HG02938 (cell line): ENCODE measurements at regions not wholly inside any gene's neighbourhood (a gene's known extent, or its start where the extent isn't known, plus 50 kb on each side); places are given as distances from the start of the nearest gene placed in this dataset.

Source experiments
- ATAC-seq: cut with Tn5 transposase; IDR thresholded peaks from one replicate; pipeline ENCODE4 v1.9.1; 2021; ENCODE audit warnings: mild to moderate bottlenecking, moderate library complexity; ENCODE audit not compliant: unreplicated experiment

GRCh38 chr12:88413646-88414045, 166.6 kb downstream of the KITLG start:
- no peak for ATAC-seq

- ATAC-seq = no peak
Observed at GRCh38 chr12:88416155-88416554, 164.1 kb downstream of the KITLG start.

GRCh38 chr12:88416786-88417185, 163.5 kb downstream of the KITLG start:
- no peak for ATAC-seq

- no peak for ATAC-seq
Observed at GRCh38 chr12:88417531-88417930, 162.7 kb downstream of the KITLG start.

- no peak for ATAC-seq
Observed at GRCh38 chr12:88418856-88419497, 161.3 kb downstream of the KITLG start.

- no peak for ATAC-seq
Observed at GRCh38 chr12:88419794-88420193, 160.5 kb downstream of the KITLG start.

GRCh38 chr12:88420457-88420856, 159.8 kb downstream of the KITLG start:
- no peak for ATAC-seq

GRCh38 chr12:88424791-88425730, 155.2 kb downstream of the KITLG start:
- no peak for ATAC-seq

GRCh38 chr12:88428350-88428749, 151.9 kb downstream of the KITLG start:
- ATAC-seq = no peak

- no peak for ATAC-seq
Observed at GRCh38 chr12:88431246-88431645, 149.0 kb downstream of the KITLG start.

- ATAC-seq = no peak
Observed at GRCh38 chr12:88432531-88433490, 147.5 kb downstream of the KITLG start.

GRCh38 chr12:88433997-88434703, 146.1 kb downstream of the KITLG start:
- ATAC-seq = no peak

- no peak for ATAC-seq
Observed at GRCh38 chr12:88435334-88436076, 144.8 kb downstream of the KITLG start.

GRCh38 chr12:88437226-88437625, 143.0 kb downstream of the KITLG start:
- no peak for ATAC-seq
